OCI-LY3 (cell line): ENCODE measurements at regions not wholly inside any gene's neighbourhood (a gene's known extent, or its start where the extent isn't known, plus 50 kb on each side); places are given as distances from the start of the nearest gene placed in this dataset.

Source experiments
- H2AFZ ChIP-seq: fragments of 200-600, 300-600 bp; shearing (Covaris generic); 2 replicates; pipeline ENCODE4 v1.6.0; 2014; ENCODE audit warnings: antibody characterized with exemption, low read depth, low read length
- H3K27ac ChIP-seq: fragments of 200-600, 300-600 bp; sonication (generic); 2 replicates; pipeline ENCODE4 v1.5.1; 2014; ENCODE audit warnings: mild to moderate bottlenecking, low read length, moderate library complexity, mixed read lengths
- H3K27me3 ChIP-seq: fragments of 200-600, 300-600 bp; sonication (generic); 2 replicates; pipeline ENCODE4 v1.6.1; 2014; ENCODE audit warnings: low read depth, low read length, mixed read lengths
- H3K36me3 ChIP-seq: fragments of 200-600, 300-600 bp; sonication (generic); replicated peaks from 2 replicates; pipeline ENCODE3; 2014; ENCODE audit warnings: low read depth, low read length, mixed read lengths
- H3K4me1 ChIP-seq: fragments of 300-600, 200-600 bp; sonication (generic); 2 replicates; pipeline ENCODE4 v1.6.1; 2014; ENCODE audit warnings: low read length, mixed read lengths
- H3K4me2 ChIP-seq: fragments of 200-600, 300-600 bp; sonication (generic); 2 replicates; pipeline ENCODE4 v1.6.1; 2014; ENCODE audit warnings: low read length, mixed read lengths
- H3K4me3 ChIP-seq: fragments of 300-600, 200-600 bp; sonication (generic); 2 replicates; pipeline ENCODE4 v1.5.1; 2014; ENCODE audit warnings: antibody characterized with exemption, mild to moderate bottlenecking, low read length, moderate library complexity
- H3K79me2 ChIP-seq: fragments of 300-600, 200-600 bp; shearing (Covaris generic); 2 replicates; pipeline ENCODE4 v1.6.1; 2014; ENCODE audit warnings: mild to moderate bottlenecking, low read length, mixed read lengths
- H3K9ac ChIP-seq: fragments of 300-600, 200-600 bp; shearing (Covaris generic); 2 replicates; pipeline ENCODE4 v1.6.0; 2014; ENCODE audit warnings: mild to moderate bottlenecking, low read length, moderate library complexity
- H3K9me3 ChIP-seq: fragments of 200-600, 300-600 bp; shearing (Covaris generic); 2 replicates; pipeline ENCODE4 v1.6.1; 2014; ENCODE audit warnings: low read length, mixed read lengths; ENCODE audit not compliant: insufficient read depth
- H4K20me1 ChIP-seq: fragments of 200-600, 300-600 bp; sonication (generic); 2 replicates; pipeline ENCODE4 v1.6.1; 2016; ENCODE audit warnings: low read length, mixed read lengths; ENCODE audit not compliant: insufficient read depth
- EZH2phosphoT487 ChIP-seq: fragments of 200-600 bp; shearing (Covaris generic); IDR thresholded peaks from 2 replicates; pipeline ENCODE4 v1.6.1; 2018; ENCODE audit warnings: antibody characterized with exemption, mixed run types, low read depth
- TF ChIP-seq, protein P1 (sequence below): fragments of 200-600, 300-600 bp; sonication (generic); IDR thresholded peaks from 2 replicates; pipeline ENCODE4 v1.5.1; 2014; ENCODE audit warnings: antibody characterized with exemption, low read length, low read depth

DNA sequence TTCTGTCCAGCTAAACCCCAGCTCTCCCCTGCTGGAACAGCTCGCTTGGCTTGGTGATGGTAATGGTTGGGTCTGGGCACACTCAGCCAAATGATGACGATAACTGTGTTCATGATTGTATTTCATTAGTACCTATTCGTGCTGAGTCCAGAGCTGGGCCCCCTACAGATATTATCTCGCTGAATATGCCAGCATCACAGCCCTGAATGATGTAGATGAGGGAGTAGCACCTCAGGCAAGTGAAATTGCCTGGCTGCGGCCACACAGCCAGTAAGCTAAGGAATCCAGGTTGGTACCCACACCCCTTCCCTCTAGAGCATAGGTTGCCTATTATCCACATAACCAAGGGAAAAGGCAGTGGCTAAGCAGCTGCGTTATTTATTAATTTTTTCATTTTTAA lies 163.5 kb downstream of the KTN1 start:
- H3K4me3 ChIP-seq: no peak overlapping the region
- no peaks in the 10 kb centered on the region for H3K9me3 ChIP-seq
- H3K9ac ChIP-seq: no peak overlapping the region
- no peak overlapping the region for H2AFZ ChIP-seq
- H3K4me2 ChIP-seq: no peak overlapping the region
- H3K79me2 ChIP-seq: no peaks in the 10 kb centered on the region
- H3K4me1 ChIP-seq: no peaks in the 10 kb centered on the region
- H3K36me3 ChIP-seq: no peaks in the 10 kb centered on the region
- TF ChIP-seq, protein P1, sequence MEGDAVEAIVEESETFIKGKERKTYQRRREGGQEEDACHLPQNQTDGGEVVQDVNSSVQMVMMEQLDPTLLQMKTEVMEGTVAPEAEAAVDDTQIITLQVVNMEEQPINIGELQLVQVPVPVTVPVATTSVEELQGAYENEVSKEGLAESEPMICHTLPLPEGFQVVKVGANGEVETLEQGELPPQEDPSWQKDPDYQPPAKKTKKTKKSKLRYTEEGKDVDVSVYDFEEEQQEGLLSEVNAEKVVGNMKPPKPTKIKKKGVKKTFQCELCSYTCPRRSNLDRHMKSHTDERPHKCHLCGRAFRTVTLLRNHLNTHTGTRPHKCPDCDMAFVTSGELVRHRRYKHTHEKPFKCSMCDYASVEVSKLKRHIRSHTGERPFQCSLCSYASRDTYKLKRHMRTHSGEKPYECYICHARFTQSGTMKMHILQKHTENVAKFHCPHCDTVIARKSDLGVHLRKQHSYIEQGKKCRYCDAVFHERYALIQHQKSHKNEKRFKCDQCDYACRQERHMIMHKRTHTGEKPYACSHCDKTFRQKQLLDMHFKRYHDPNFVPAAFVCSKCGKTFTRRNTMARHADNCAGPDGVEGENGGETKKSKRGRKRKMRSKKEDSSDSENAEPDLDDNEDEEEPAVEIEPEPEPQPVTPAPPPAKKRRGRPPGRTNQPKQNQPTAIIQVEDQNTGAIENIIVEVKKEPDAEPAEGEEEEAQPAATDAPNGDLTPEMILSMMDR: no peak
- no peak for TF ChIP-seq EZH2phosphoT487
- H4K20me1 ChIP-seq: no peaks in the 10 kb centered on the region
- H3K27ac ChIP-seq: no peak overlapping the region
- H3K27me3 ChIP-seq: no peaks in the 10 kb centered on the region

DNA sequence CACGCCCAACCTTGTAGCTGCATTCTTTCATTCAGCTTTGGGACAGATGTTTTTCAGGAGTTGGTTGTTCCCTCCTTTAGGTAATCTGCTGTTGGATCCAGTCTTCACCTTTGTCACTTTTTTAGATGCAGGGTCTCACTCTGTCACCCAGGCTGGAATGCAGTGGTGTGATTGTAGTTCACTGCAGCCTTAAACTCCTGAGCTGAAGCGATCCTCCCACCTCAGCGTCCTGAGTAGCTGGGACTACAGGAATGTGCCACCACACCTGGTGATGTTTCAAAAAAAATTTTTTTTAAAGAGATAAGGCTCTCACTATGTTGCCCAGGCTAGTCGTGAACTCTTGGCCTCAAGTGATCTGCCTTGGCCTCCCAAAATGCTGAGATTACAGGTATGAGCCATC lies 164.3 kb downstream of the KTN1 start:
- H3K79me2 ChIP-seq: no peaks in the 10 kb centered on the region
- TF ChIP-seq, protein P1: no peak
- no peak for TF ChIP-seq EZH2phosphoT487
- H3K4me1 ChIP-seq: no peaks in the 10 kb centered on the region
- no peak overlapping the region for H3K4me2 ChIP-seq
- H3K36me3 ChIP-seq: no peaks in the 10 kb centered on the region
- no peaks in the 10 kb centered on the region for H4K20me1 ChIP-seq
- H2AFZ ChIP-seq: no peak overlapping the region
- no peaks in the 10 kb centered on the region for H3K27me3 ChIP-seq
- H3K27ac ChIP-seq: no peak overlapping the region
- no peak overlapping the region for H3K4me3 ChIP-seq
- no peaks in the 10 kb centered on the region for H3K9me3 ChIP-seq
- no peak overlapping the region for H3K9ac ChIP-seq

- no peak overlapping the region for H2AFZ ChIP-seq
- no peaks in the 10 kb centered on the region for H3K9me3 ChIP-seq
- no peaks in the 10 kb centered on the region for H3K36me3 ChIP-seq
- no peaks in the 10 kb centered on the region for H3K4me1 ChIP-seq
- no peak overlapping the region for H3K4me3 ChIP-seq
- H3K4me2 ChIP-seq: no peak overlapping the region
- H3K27ac ChIP-seq: no peak overlapping the region
- H3K79me2 ChIP-seq: no peaks in the 10 kb centered on the region
- no peaks in the 10 kb centered on the region for H4K20me1 ChIP-seq
- H3K27me3 ChIP-seq: no peaks in the 10 kb centered on the region
- TF ChIP-seq, protein P1: no peak
- TF ChIP-seq EZH2phosphoT487: no peak
- H3K9ac ChIP-seq: no peak overlapping the region
Observed at GRCh38 chr14:55745906-55746305, 165.9 kb downstream of the KTN1 start.

- H3K4me3 ChIP-seq: no peak overlapping the region
- H2AFZ ChIP-seq: no peak overlapping the region
- no peaks in the 10 kb centered on the region for H3K36me3 ChIP-seq
- no peaks in the 10 kb centered on the region for H3K27me3 ChIP-seq
- no peak overlapping the region for H3K4me2 ChIP-seq
- no peak for TF ChIP-seq EZH2phosphoT487
- TF ChIP-seq, protein P1: no peak
- H3K79me2 ChIP-seq: no peaks in the 10 kb centered on the region
- H4K20me1 ChIP-seq: no peaks in the 10 kb centered on the region
- no peak overlapping the region for H3K9ac ChIP-seq
- H3K9me3 ChIP-seq: no peaks in the 10 kb centered on the region
- H3K27ac ChIP-seq: no peak overlapping the region
- H3K4me1 ChIP-seq: no peaks in the 10 kb centered on the region
Observed at GRCh38 chr14:55746558-55746957, 166.6 kb downstream of the KTN1 start.
